Motor neuron (in vitro differentiated cells): ENCODE measurements at regions not wholly inside any gene's neighbourhood (a gene's known extent, or its start where the extent isn't known, plus 50 kb on each side); places are given as distances from the start of the nearest gene placed in this dataset.
"Not testable (repeated sequence)": the region's sequence is repeated elsewhere in the genome, so short reads cannot be mapped to it uniquely, and the experiment has no call there.

Source experiments
- ATAC-seq, 8 experiments: fragments of 200-7000 bp; cut with Tn5 transposase; replicated peaks in 6 of 8; 2 replicates each; pipeline ENCODE4 v1.8.0; 2021; ENCODE audit warnings: mild to moderate bottlenecking in 8 of 8, moderate library complexity in 8 of 8
- H3K27ac ChIP-seq, 2 donors: fragments of 250-450 bp; sonication (Bioruptor Pico); 2 replicates each; pipeline ENCODE4 v1.9.0; 2021; ENCODE audit warnings: antibody characterized with exemption in 2 of 2, mild to moderate bottlenecking in 2 of 2, moderate library complexity in 1 of 2
- H3K4me1 ChIP-seq, 2 donors: fragments of 250-450 bp; sonication (Bioruptor Pico); replicated peaks in 1 of 2; 2 replicates each; pipeline ENCODE4 v1.6.1; 2021; ENCODE audit warnings: antibody characterized with exemption in 2 of 2, mild to moderate bottlenecking in 2 of 2, moderate library complexity in 1 of 2
- H3K4me3 ChIP-seq, 5 donors: fragments of 250-450 bp; sonication (Bioruptor Pico); 2 replicates each; pipeline ENCODE4 v1.9.0; 2021; ENCODE audit warnings: antibody characterized with exemption in 5 of 5, mild to moderate bottlenecking in 5 of 5, moderate library complexity in 4 of 5
- WGBS, 10 experiments: fragments of 450-650 bp; shearing (Covaris generic); methylation state at CpG; one replicate each; pipeline ENCODE4 v1.0.0; 2022; 5-methylcytosine and 5-hydroxymethylcytosine counted together
- in situ Hi-C, 9 experiments: fragments of 400-800 bp; cut with MboI; loops; one replicate each; pipeline ENCODE4 v1.15.0; 2021; ENCODE audit warnings: low sequenced_read_pairs in 9 of 9, low pct_unique_long_range_greater_than_20kb in 2 of 9; ENCODE audit not compliant: unreplicated experiment in 9 of 9

GRCh38 chr11:71383461-71383860 lies 64.7 kb downstream of the DHCR7 start:
- ATAC-seq: no peak
- peaks cover 8 to 9% of the 10 kb centered on the region in 2 donors for H3K4me1 ChIP-seq
- 60 to 100% (median 67%) methylated on average over 1 of the region's 1 CpG; no CpG with 5 or more reads in 7 of the 10 experiments for WGBS, 10 experiments
- in situ Hi-C loops: no loop called here
- H3K27ac ChIP-seq: no peak overlapping the region
- no peak overlapping the region for H3K4me3 ChIP-seq

- 0 to 89% (median 58%) methylated on average over 1 to 5 of the region's 5 CpGs; no CpG with 5 or more reads in 2 of the 10 experiments for WGBS, 10 experiments
- Histone ChIP-seq H3K27ac (no peak overlapping the region), H3K4me1 (peaks cover 8 to 9% of the 10 kb centered on the region in 2 donors), H3K4me3 (no peak overlapping the region)
- in situ Hi-C loops: no loop called here
- ATAC-seq: no peak
Measured at GRCh38 chr11:71381781-71382505, 66.2 kb downstream of the DHCR7 start.

- WGBS, 10 experiments: 0 to 83% (median 35%) methylated on average over 1 to 2 of the region's 2 CpGs; no CpG with 5 or more reads in 2 of the 10 experiments
- in situ Hi-C loops: no loop called here
- ATAC-seq: peak in 5 of 8 experiments; percentile 86 to 97 (median 95)
- Histone ChIP-seq H3K4me3 (no peak overlapping the region), H3K4me1 (peaks cover 8 to 9% of the 10 kb centered on the region in 2 donors), H3K27ac (no peak overlapping the region)
Measured at GRCh38 chr11:71379701-71380100, 68.5 kb downstream of the DHCR7 start.

GRCh38 chr11:71373791-71374454 lies 74.3 kb downstream of the DHCR7 start:
- in situ Hi-C loops: no loop called here
- WGBS, 10 experiments: 0 to 80% (median 69%) methylated on average over 1 to 7 of the region's 7 CpGs; no CpG with 5 or more reads in 1 of the 10 experiments
- Histone ChIP-seq H3K4me3 (no peak overlapping the region), H3K4me1 (peaks cover 1 to 2% of the 10 kb centered on the region in 2 donors), H3K27ac (no peak overlapping the region)
- no peak for ATAC-seq

GRCh38 chr11:71372693-71373657 lies 75.2 kb downstream of the DHCR7 start:
- no peak overlapping the region for H3K27ac ChIP-seq
- in situ Hi-C loops: no loop called here
- WGBS, 10 experiments: 20 to 85% (median 68%) methylated on average over 1 to 6 of the region's 9 CpGs; no CpG with 5 or more reads in 2 of the 10 experiments
- ATAC-seq: peak in 3 of 8 experiments; percentile 41 to 70 (median 55)
- H3K4me1 ChIP-seq: no peaks in the 10 kb centered on the region
- H3K4me3 ChIP-seq: no peak overlapping the region

- no peaks in the 10 kb centered on the region for H3K4me1 ChIP-seq
- no peak for ATAC-seq
- H3K4me3 ChIP-seq: no peak overlapping the region
- H3K27ac ChIP-seq: no peak overlapping the region
- in situ Hi-C loops: no loop called here
- 20 to 94% (median 60%) methylated on average over 1 to 2 of the region's 2 CpGs; no CpG with 5 or more reads in 7 of the 10 experiments for WGBS, 10 experiments
Measured at GRCh38 chr11:71371674-71372069, 76.5 kb downstream of the DHCR7 start.

GRCh38 chr11:71370895-71371673 lies 77.1 kb downstream of the DHCR7 start:
- no peak overlapping the region for H3K4me3 ChIP-seq
- ATAC-seq: no peak
- H3K4me1 ChIP-seq: no peaks in the 10 kb centered on the region
- in situ Hi-C loops: no loop called here
- WGBS, 10 experiments: 44 to 100% (median 76%) methylated on average over 1 to 19 of the region's 21 CpGs
- no peak overlapping the region for H3K27ac ChIP-seq

GRCh38 chr11:71370020-71370747 lies 78.0 kb downstream of the DHCR7 start:
- H3K27ac ChIP-seq: no peak overlapping the region
- no peaks in the 10 kb centered on the region for H3K4me1 ChIP-seq
- no peak for ATAC-seq
- in situ Hi-C loops: no loop called here
- no peak overlapping the region for H3K4me3 ChIP-seq
- WGBS, 10 experiments: 30 to 100% (median 65%) methylated on average over 1 to 3 of the region's 6 CpGs; no CpG with 5 or more reads in 6 of the 10 experiments

GRCh38 chr11:71369411-71369810 lies 78.8 kb downstream of the DHCR7 start:
- no peaks in the 10 kb centered on the region for H3K4me1 ChIP-seq
- WGBS, 10 experiments: 40 to 100% (median 87%) methylated on average over 1 to 3 of the region's 9 CpGs; no CpG with 5 or more reads in 5 of the 10 experiments
- in situ Hi-C loops: no loop called here
- no peak for ATAC-seq
- H3K27ac ChIP-seq: no peak overlapping the region
- no peak overlapping the region for H3K4me3 ChIP-seq

GRCh38 chr11:71368966-71369365 lies 79.2 kb downstream of the DHCR7 start:
- in situ Hi-C loops: no loop called here
- Histone ChIP-seq H3K27ac (no peak overlapping the region), H3K4me1 (no peaks in the 10 kb centered on the region), H3K4me3 (no peak overlapping the region)
- 16 to 93% (median 52%) methylated on average over 1 to 5 of the region's 15 CpGs; no CpG with 5 or more reads in 6 of the 10 experiments for WGBS, 10 experiments
- no peak for ATAC-seq

GRCh38 chr11:71367756-71368155 lies 80.4 kb downstream of the DHCR7 start:
- Histone ChIP-seq H3K4me3 (no peak overlapping the region), H3K27ac (no peak overlapping the region), H3K4me1 (no peaks in the 10 kb centered on the region)
- WGBS, 10 experiments: 67 to 78% (median 69%) methylated on average over 3 to 7 of the region's 12 CpGs; no CpG with 5 or more reads in 7 of the 10 experiments
- in situ Hi-C loops: no loop called here
- no peak for ATAC-seq

- H3K27ac ChIP-seq, ATAC-seq, H3K4me3 ChIP-seq, in situ Hi-C loops, H3K4me1 ChIP-seq: not testable (repeated sequence)
- no CpG with 5 or more reads among the region's 3 CpGs for WGBS, 10 experiments
Measured at GRCh38 chr11:71367276-71367675, 80.9 kb downstream of the DHCR7 start.
